ENCODE measurements at regions not wholly inside any gene's neighbourhood (a gene's known extent, or its start where the extent isn't known, plus 50 kb on each side); places are given as distances from the start of the nearest gene placed in this dataset.

GRCh38 chr13:89343165-89343564, 1672.0 kb downstream of the SLITRK5 start:
- FAIRE-seq = no peak

GRCh38 chr13:89352384-89352783, 1681.2 kb downstream of the SLITRK5 start:
- 37 to 77% (median 50%) methylated on average over 2 of the region's 2 CpGs for WGBS, 3 donors
- no peaks in the 10 kb centered on the region for H3K9me3 ChIP-seq (ENCODE audit: control insufficient read depth in 2 of 2, insufficient read depth in 1 of 2, low read depth in 1 of 2, low read length in 1 of 2)
- no peak overlapping the region for H3K4me3 ChIP-seq (ENCODE audit: low read depth in 1 of 3, low read length in 3 of 3)
- FAIRE-seq (no peak), DNase-seq (no peak)
- H3K36me3 ChIP-seq (ENCODE audit: control insufficient read depth in 3 of 3, insufficient read depth in 2 of 3, low read depth in 1 of 3, low read length in 3 of 3) = no peaks in the 10 kb centered on the region
- H3K27me3 ChIP-seq (ENCODE audit: control insufficient read depth in 3 of 3, insufficient read depth in 3 of 3, low read length in 3 of 3) = no peaks in the 10 kb centered on the region
- no peaks in the 10 kb centered on the region for H3K4me1 ChIP-seq (ENCODE audit: control insufficient read depth in 3 of 3, insufficient read depth in 2 of 3, low read depth in 1 of 3, low read length in 2 of 3)
- no peak overlapping the region for H3K27ac ChIP-seq (ENCODE audit: low read depth in 1 of 3, low read length in 2 of 3)

More at GRCh38 chr13:89343165-89343564, 1672.0 kb downstream of the SLITRK5 start:
- no peaks in the 10 kb centered on the region for H3K36me3 ChIP-seq (ENCODE audit: control insufficient read depth in 3 of 3, insufficient read depth in 2 of 3, low read depth in 1 of 3, low read length in 3 of 3)
- no peaks in the 10 kb centered on the region for H3K27me3 ChIP-seq (ENCODE audit: control insufficient read depth in 3 of 3, insufficient read depth in 3 of 3, low read length in 3 of 3)
- no peaks in the 10 kb centered on the region for H3K4me1 ChIP-seq (ENCODE audit: control insufficient read depth in 3 of 3, insufficient read depth in 2 of 3, low read depth in 1 of 3, low read length in 2 of 3)
- WGBS, 3 donors = 55 to 79% (median 77%) methylated on average over 1 of the region's 1 CpG
- no peak overlapping the region for H3K27ac ChIP-seq (ENCODE audit: low read depth in 1 of 3, low read length in 2 of 3)
- H3K9me3 ChIP-seq (ENCODE audit: control insufficient read depth in 2 of 2, insufficient read depth in 1 of 2, low read depth in 1 of 2, low read length in 1 of 2) = no peaks in the 10 kb centered on the region
- DNase-seq = no peak
- H3K4me3 ChIP-seq (ENCODE audit: low read depth in 1 of 3, low read length in 3 of 3) = no peak overlapping the region

- 85 to 89% (median 87%) methylated on average over 4 of the region's 4 CpGs for WGBS, 3 donors
- Histone ChIP-seq H3K9me3 (ENCODE audit: control insufficient read depth in 2 of 2, insufficient read depth in 1 of 2, low read depth in 1 of 2, low read length in 1 of 2) (no peaks in the 10 kb centered on the region), H3K4me1 (ENCODE audit: control insufficient read depth in 3 of 3, insufficient read depth in 2 of 3, low read depth in 1 of 3, low read length in 2 of 3) (no peaks in the 10 kb centered on the region), H3K27ac (ENCODE audit: low read depth in 1 of 3, low read length in 2 of 3) (no peak overlapping the region), H3K36me3 (ENCODE audit: control insufficient read depth in 3 of 3, insufficient read depth in 2 of 3, low read depth in 1 of 3, low read length in 3 of 3) (no peaks in the 10 kb centered on the region), H3K4me3 (ENCODE audit: low read depth in 1 of 3, low read length in 3 of 3) (no peak overlapping the region), H3K27me3 (ENCODE audit: control insufficient read depth in 3 of 3, insufficient read depth in 3 of 3, low read length in 3 of 3) (no peaks in the 10 kb centered on the region)
- DNase-seq = no peak
- FAIRE-seq = no peak
Observed at GRCh38 chr13:89361909-89362308, 1690.7 kb downstream of the SLITRK5 start.

GRCh38 chr13:89363144-89363543, 1692.0 kb downstream of the SLITRK5 start:
- no peak overlapping the region for H3K4me3 ChIP-seq (ENCODE audit: low read depth in 1 of 3, low read length in 3 of 3)
- H3K4me1 ChIP-seq (ENCODE audit: control insufficient read depth in 3 of 3, insufficient read depth in 2 of 3, low read depth in 1 of 3, low read length in 2 of 3) = no peaks in the 10 kb centered on the region
- H3K27me3 ChIP-seq (ENCODE audit: control insufficient read depth in 3 of 3, insufficient read depth in 3 of 3, low read length in 3 of 3) = no peaks in the 10 kb centered on the region
- DNase-seq (no peak), FAIRE-seq (no peak)
- no peaks in the 10 kb centered on the region for H3K9me3 ChIP-seq (ENCODE audit: control insufficient read depth in 2 of 2, insufficient read depth in 1 of 2, low read depth in 1 of 2, low read length in 1 of 2)
- WGBS, 3 donors = 92 to 96% (median 93%) methylated on average over 39 to 41 of the region's 41 CpGs
- H3K27ac ChIP-seq (ENCODE audit: low read depth in 1 of 3, low read length in 2 of 3) = no peak overlapping the region
- H3K36me3 ChIP-seq (ENCODE audit: control insufficient read depth in 3 of 3, insufficient read depth in 2 of 3, low read depth in 1 of 3, low read length in 3 of 3) = no peaks in the 10 kb centered on the region

GRCh38 chr13:89372193-89372592, 1701.0 kb downstream of the SLITRK5 start:
- 60 to 70% (median 63%) methylated on average over 3 of the region's 3 CpGs for WGBS, 3 donors
- FAIRE-seq = no peak
- H3K9me3 ChIP-seq (ENCODE audit: control insufficient read depth in 2 of 2, insufficient read depth in 1 of 2, low read depth in 1 of 2, low read length in 1 of 2) = no peaks in the 10 kb centered on the region

GRCh38 chr13:89375839-89376238, 1704.7 kb downstream of the SLITRK5 start:
- WGBS, 3 donors = 45 to 68% (median 52%) methylated on average over 2 of the region's 2 CpGs
- DNase-seq = peak in 1 of 2 donors; percentile 4
- Histone ChIP-seq H3K4me3 (ENCODE audit: low read depth in 1 of 3, low read length in 3 of 3) (no peak overlapping the region), H3K9me3 (ENCODE audit: control insufficient read depth in 2 of 2, insufficient read depth in 1 of 2, low read depth in 1 of 2, low read length in 1 of 2) (no peaks in the 10 kb centered on the region), H3K27me3 (ENCODE audit: control insufficient read depth in 3 of 3, insufficient read depth in 3 of 3, low read length in 3 of 3) (no peaks in the 10 kb centered on the region), H3K4me1 (ENCODE audit: control insufficient read depth in 3 of 3, insufficient read depth in 2 of 3, low read depth in 1 of 3, low read length in 2 of 3) (no peaks in the 10 kb centered on the region), H3K36me3 (ENCODE audit: control insufficient read depth in 3 of 3, insufficient read depth in 2 of 3, low read depth in 1 of 3, low read length in 3 of 3) (no peaks in the 10 kb centered on the region), H3K27ac (ENCODE audit: low read depth in 1 of 3, low read length in 2 of 3) (no peak overlapping the region)
- no peak for FAIRE-seq

More at GRCh38 chr13:89372193-89372592, 1701.0 kb downstream of the SLITRK5 start:
- no peak overlapping the region for H3K4me3 ChIP-seq (ENCODE audit: low read depth in 1 of 3, low read length in 3 of 3)
- no peak overlapping the region for H3K27ac ChIP-seq (ENCODE audit: low read depth in 1 of 3, low read length in 2 of 3)
- no peaks in the 10 kb centered on the region for H3K36me3 ChIP-seq (ENCODE audit: control insufficient read depth in 3 of 3, insufficient read depth in 2 of 3, low read depth in 1 of 3, low read length in 3 of 3)
- H3K27me3 ChIP-seq (ENCODE audit: control insufficient read depth in 3 of 3, insufficient read depth in 3 of 3, low read length in 3 of 3) = no peaks in the 10 kb centered on the region
- DNase-seq = no peak
- no peaks in the 10 kb centered on the region for H3K4me1 ChIP-seq (ENCODE audit: control insufficient read depth in 3 of 3, insufficient read depth in 2 of 3, low read depth in 1 of 3, low read length in 2 of 3)

GRCh38 chr13:89380101-89380500, 1708.9 kb downstream of the SLITRK5 start:
- H3K27ac ChIP-seq (ENCODE audit: low read depth in 1 of 3, low read length in 2 of 3) = no peak overlapping the region
- no peak for DNase-seq
- 51 to 71% (median 66%) methylated on average over 3 of the region's 3 CpGs for WGBS, 3 donors
- no peaks in the 10 kb centered on the region for H3K27me3 ChIP-seq (ENCODE audit: control insufficient read depth in 3 of 3, insufficient read depth in 3 of 3, low read length in 3 of 3)
- H3K4me3 ChIP-seq (ENCODE audit: low read depth in 1 of 3, low read length in 3 of 3) = no peak overlapping the region
- H3K36me3 ChIP-seq (ENCODE audit: control insufficient read depth in 3 of 3, insufficient read depth in 2 of 3, low read depth in 1 of 3, low read length in 3 of 3) = no peaks in the 10 kb centered on the region
- no peaks in the 10 kb centered on the region for H3K9me3 ChIP-seq (ENCODE audit: control insufficient read depth in 2 of 2, insufficient read depth in 1 of 2, low read depth in 1 of 2, low read length in 1 of 2)
- no peaks in the 10 kb centered on the region for H3K4me1 ChIP-seq (ENCODE audit: control insufficient read depth in 3 of 3, insufficient read depth in 2 of 3, low read depth in 1 of 3, low read length in 2 of 3)
- FAIRE-seq = no peak

GRCh38 chr13:89382981-89383380, 1711.8 kb downstream of the SLITRK5 start:
- no peaks in the 10 kb centered on the region for H3K9me3 ChIP-seq (ENCODE audit: control insufficient read depth in 2 of 2, insufficient read depth in 1 of 2, low read depth in 1 of 2, low read length in 1 of 2)
- H3K27ac ChIP-seq (ENCODE audit: low read depth in 1 of 3, low read length in 2 of 3) = no peak overlapping the region
- H3K4me3 ChIP-seq (ENCODE audit: low read depth in 1 of 3, low read length in 3 of 3) = no peak overlapping the region
- no peak for DNase-seq
- H3K36me3 ChIP-seq (ENCODE audit: control insufficient read depth in 3 of 3, insufficient read depth in 2 of 3, low read depth in 1 of 3, low read length in 3 of 3) = no peaks in the 10 kb centered on the region
- no peaks in the 10 kb centered on the region for H3K27me3 ChIP-seq (ENCODE audit: control insufficient read depth in 3 of 3, insufficient read depth in 3 of 3, low read length in 3 of 3)
- no peak for FAIRE-seq
- H3K4me1 ChIP-seq (ENCODE audit: control insufficient read depth in 3 of 3, insufficient read depth in 2 of 3, low read depth in 1 of 3, low read length in 2 of 3) = no peaks in the 10 kb centered on the region
- WGBS, 3 donors = 87 to 92% (median 88%) methylated on average over 3 of the region's 3 CpGs

GRCh38 chr13:89383891-89384290, 1712.7 kb downstream of the SLITRK5 start:
- FAIRE-seq (no peak), DNase-seq (no peak)
- no peaks in the 10 kb centered on the region for H3K36me3 ChIP-seq (ENCODE audit: control insufficient read depth in 3 of 3, insufficient read depth in 2 of 3, low read depth in 1 of 3, low read length in 3 of 3)
- H3K27ac ChIP-seq (ENCODE audit: low read depth in 1 of 3, low read length in 2 of 3) = no peak overlapping the region
- no peaks in the 10 kb centered on the region for H3K4me1 ChIP-seq (ENCODE audit: control insufficient read depth in 3 of 3, insufficient read depth in 2 of 3, low read depth in 1 of 3, low read length in 2 of 3)
- H3K4me3 ChIP-seq (ENCODE audit: low read depth in 1 of 3, low read length in 3 of 3) = no peak overlapping the region
- WGBS, 3 donors = 80 to 91% (median 81%) methylated on average over 1 of the region's 1 CpG
- H3K27me3 ChIP-seq (ENCODE audit: control insufficient read depth in 3 of 3, insufficient read depth in 3 of 3, low read length in 3 of 3) = no peaks in the 10 kb centered on the region
- no peaks in the 10 kb centered on the region for H3K9me3 ChIP-seq (ENCODE audit: control insufficient read depth in 2 of 2, insufficient read depth in 1 of 2, low read depth in 1 of 2, low read length in 1 of 2)

All from small intestine (tissue), 7 donors.